ENCODE measurements at regions not wholly inside any gene's neighbourhood (a gene's known extent, or its start where the extent isn't known, plus 50 kb on each side); places are given as distances from the start of the nearest gene placed in this dataset.

GRCh38 chr7:22885797-22886261 lies 63.2 kb upstream of the TOMM7 start:
- Histone ChIP-seq H3K9me2 (replicated peaks; ENCODE audit: insufficient read depth) (no peaks in the 10 kb centered on the region), H3K9me3 (ENCODE audit: low read depth) (no peaks in the 10 kb centered on the region), H4K20me1 (ENCODE audit: insufficient read depth, poor library complexity, severe bottlenecking) (no peaks in the 10 kb centered on the region), H3K27ac (no peak overlapping the region), H3K4me3 (no peak overlapping the region), H2AFZ (no peak overlapping the region), H3K4me1 (ENCODE audit: insufficient read depth) (no peaks in the 10 kb centered on the region), H3K4me2 (no peak overlapping the region), H3K79me2 (no peaks in the 10 kb centered on the region), H3K36me3 (replicated peaks; ENCODE audit: insufficient read depth, low read depth) (no peaks in the 10 kb centered on the region), H3K27me3 (no peaks in the 10 kb centered on the region)
- TF ChIP-seq, protein P1, sequence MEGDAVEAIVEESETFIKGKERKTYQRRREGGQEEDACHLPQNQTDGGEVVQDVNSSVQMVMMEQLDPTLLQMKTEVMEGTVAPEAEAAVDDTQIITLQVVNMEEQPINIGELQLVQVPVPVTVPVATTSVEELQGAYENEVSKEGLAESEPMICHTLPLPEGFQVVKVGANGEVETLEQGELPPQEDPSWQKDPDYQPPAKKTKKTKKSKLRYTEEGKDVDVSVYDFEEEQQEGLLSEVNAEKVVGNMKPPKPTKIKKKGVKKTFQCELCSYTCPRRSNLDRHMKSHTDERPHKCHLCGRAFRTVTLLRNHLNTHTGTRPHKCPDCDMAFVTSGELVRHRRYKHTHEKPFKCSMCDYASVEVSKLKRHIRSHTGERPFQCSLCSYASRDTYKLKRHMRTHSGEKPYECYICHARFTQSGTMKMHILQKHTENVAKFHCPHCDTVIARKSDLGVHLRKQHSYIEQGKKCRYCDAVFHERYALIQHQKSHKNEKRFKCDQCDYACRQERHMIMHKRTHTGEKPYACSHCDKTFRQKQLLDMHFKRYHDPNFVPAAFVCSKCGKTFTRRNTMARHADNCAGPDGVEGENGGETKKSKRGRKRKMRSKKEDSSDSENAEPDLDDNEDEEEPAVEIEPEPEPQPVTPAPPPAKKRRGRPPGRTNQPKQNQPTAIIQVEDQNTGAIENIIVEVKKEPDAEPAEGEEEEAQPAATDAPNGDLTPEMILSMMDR (IDR thresholded peaks at IDR 0.05; ENCODE audit: poor library complexity) = no peak
- TF ChIP-seq EZH2phosphoT487 (IDR thresholded peaks at IDR 0.05; ENCODE audit: low read depth, severe bottlenecking, unreplicated experiment) (no peak), EZH2 (IDR thresholded peaks at IDR 0.05; ENCODE audit: borderline replicate concordance) (no peak)
- no peak for DNase-seq (ENCODE audit: low spot score)
- 36% methylated on average over 1 of the region's 1 CpG for WGBS (ENCODE audit: low lambda C conversion rate, missing lambda C conversion rate)

DNA sequence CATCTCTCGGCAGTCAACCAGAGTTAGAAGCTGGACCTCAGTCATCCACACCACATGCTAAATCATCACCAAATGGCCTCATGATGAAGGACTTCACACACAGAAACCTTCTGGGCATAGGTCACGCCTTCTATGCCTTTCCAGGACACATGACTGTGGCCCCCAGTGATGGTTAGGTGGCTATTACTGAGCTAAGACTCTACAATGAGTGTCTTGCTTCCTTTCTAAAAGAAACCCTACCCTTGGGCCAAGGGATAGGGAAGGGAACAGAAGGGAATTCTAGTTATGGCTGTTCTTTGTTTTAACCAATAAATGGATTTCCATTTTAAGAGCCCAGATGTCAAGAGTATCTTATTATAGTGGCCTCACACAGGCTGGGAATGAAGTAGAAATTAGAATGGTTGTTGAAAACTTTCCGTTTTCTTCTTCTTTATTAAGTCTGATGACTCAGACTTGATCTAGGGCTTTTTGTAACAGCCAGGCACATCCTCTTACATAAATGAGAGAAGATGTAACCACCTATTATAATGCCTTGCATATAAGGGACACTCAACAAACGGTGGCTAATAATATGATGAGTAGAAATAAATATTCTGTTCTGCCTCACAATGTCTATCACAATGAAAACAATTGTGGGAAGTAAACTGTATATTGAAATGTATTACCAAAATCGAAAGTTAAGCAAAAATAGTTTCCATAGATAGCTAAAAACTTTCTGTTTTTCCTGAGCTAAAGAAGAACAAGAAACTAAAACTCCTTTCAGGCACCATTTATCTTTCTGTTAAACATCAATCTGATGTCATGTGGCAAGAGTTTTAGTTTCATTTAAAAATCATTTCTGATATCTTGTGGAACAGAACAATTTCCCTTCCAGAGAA lies 62.5 kb upstream of the TOMM7 start:
- no peaks in the 10 kb centered on the region for H3K79me2 ChIP-seq
- no peak overlapping the region for H3K4me2 ChIP-seq
- TF ChIP-seq, protein P1 (IDR thresholded peaks at IDR 0.05; ENCODE audit: poor library complexity) = no peak
- no peak overlapping the region for H3K4me3 ChIP-seq
- no peaks in the 10 kb centered on the region for H3K36me3 ChIP-seq (replicated peaks; ENCODE audit: insufficient read depth, low read depth)
- H3K9me3 ChIP-seq (ENCODE audit: low read depth) = no peaks in the 10 kb centered on the region
- H4K20me1 ChIP-seq (ENCODE audit: insufficient read depth, poor library complexity, severe bottlenecking) = no peaks in the 10 kb centered on the region
- DNase-seq (ENCODE audit: low spot score) = no peak
- WGBS (ENCODE audit: low lambda C conversion rate, missing lambda C conversion rate) = 79% methylated on average over 5 of the region's 5 CpGs
- no peaks in the 10 kb centered on the region for H3K27me3 ChIP-seq
- H3K27ac ChIP-seq = no peak overlapping the region
- no peak overlapping the region for H2AFZ ChIP-seq
- no peaks in the 10 kb centered on the region for H3K9me2 ChIP-seq (replicated peaks; ENCODE audit: insufficient read depth)
- no peaks in the 10 kb centered on the region for H3K4me1 ChIP-seq (ENCODE audit: insufficient read depth)

DNA sequence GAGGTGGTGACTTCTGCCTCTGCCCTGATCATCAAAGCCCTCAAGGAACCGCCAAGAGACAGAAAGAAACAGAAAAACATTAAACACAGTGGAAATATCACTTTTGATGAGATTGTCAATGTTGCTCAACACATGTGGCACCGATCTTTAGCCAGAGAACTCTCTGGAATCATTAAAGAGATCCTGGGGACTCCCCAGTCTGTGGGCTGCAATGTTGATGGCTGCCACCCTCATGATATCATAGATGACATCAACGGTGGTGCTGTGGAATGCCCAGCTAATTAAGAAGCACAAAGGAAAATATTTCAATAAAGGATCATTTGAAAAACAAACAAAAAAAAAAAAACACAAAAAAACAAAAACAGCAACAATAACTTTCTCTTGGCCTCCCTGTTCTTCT lies 59.5 kb upstream of the TOMM7 start:
- no peak for TF ChIP-seq EZH2phosphoT487 (IDR thresholded peaks at IDR 0.05; ENCODE audit: low read depth, severe bottlenecking, unreplicated experiment)
- TF ChIP-seq EZH2 (IDR thresholded peaks at IDR 0.05; ENCODE audit: borderline replicate concordance) = no peak
- TF ChIP-seq, protein P1 (IDR thresholded peaks at IDR 0.05; ENCODE audit: poor library complexity) = no peak
- no peak overlapping the region for H2AFZ ChIP-seq
- no peaks in the 10 kb centered on the region for H3K9me2 ChIP-seq (replicated peaks; ENCODE audit: insufficient read depth)
- no peaks in the 10 kb centered on the region for H3K79me2 ChIP-seq
- WGBS (ENCODE audit: low lambda C conversion rate, missing lambda C conversion rate) = 82% methylated on average over 3 of the region's 3 CpGs
- H3K27ac ChIP-seq = no peak overlapping the region
- H3K4me3 ChIP-seq = no peak overlapping the region
- no peak overlapping the region for H3K4me2 ChIP-seq
- DNase-seq (ENCODE audit: low spot score) = no peak
- H3K9me3 ChIP-seq (ENCODE audit: low read depth) = no peaks in the 10 kb centered on the region
- no peaks in the 10 kb centered on the region for H3K4me1 ChIP-seq (ENCODE audit: insufficient read depth)
- H3K36me3 ChIP-seq (replicated peaks; ENCODE audit: insufficient read depth, low read depth) = no peaks in the 10 kb centered on the region
- no peaks in the 10 kb centered on the region for H3K27me3 ChIP-seq
- no peaks in the 10 kb centered on the region for H4K20me1 ChIP-seq (ENCODE audit: insufficient read depth, poor library complexity, severe bottlenecking)
